A673 (cell line): ENCODE measurements at regions not wholly inside any gene's neighbourhood (a gene's known extent, or its start where the extent isn't known, plus 50 kb on each side); places are given as distances from the start of the nearest gene placed in this dataset.

Source experiments
- BruUV-seq: library from RNA; stranded (reverse); fragments of 400-500 nt; replicated peaks from 2 replicates; lab custom pipeline; 2021; lab: Mats Ljungman, UMichigan
- CTCF ChIA-PET: fragments of 300-600 bp; sonication (Branson Sonifier 250); formaldehyde crosslinking; loops from one replicate; lab custom pipeline; 2022; ENCODE audit warnings: antibody characterized with exemption; lab: Charles Lee
- POLR2A ChIA-PET: fragments of 300-600 bp; sonication (Branson Sonifier 250); formaldehyde crosslinking; loops from one replicate; lab custom pipeline; 2022; ENCODE audit warnings: antibody characterized with exemption; ENCODE audit not compliant: low non-redundant PET; lab: Charles Lee
- DNase-seq: peaks from one replicate; pipeline ENCODE4 v3.0.0-alpha.2; 2015; ENCODE audit warnings: low spot score
- H3K27ac ChIP-seq: fragments of 200-600 bp; sonication (generic); 2 replicates; pipeline ENCODE4 v1.5.1; 2016; ENCODE audit warnings: mixed run types, low read depth, mild to moderate bottlenecking, mixed read lengths, antibody characterized with exemption, low read length; ENCODE audit not compliant: poor library complexity, severe bottlenecking
- H3K27me3 ChIP-seq: fragments of 200-600 bp; sonication (generic); replicated peaks from 2 replicates; pipeline ENCODE4 v1.6.1; 2017; ENCODE audit warnings: mixed run types, low read depth, mild to moderate bottlenecking, mixed read lengths, antibody characterized with exemption, low read length; ENCODE audit not compliant: insufficient read depth, poor library complexity
- H3K36me3 ChIP-seq: fragments of 200-600 bp; sonication (generic); 2 replicates; pipeline ENCODE4 v1.6.1; 2016; ENCODE audit warnings: mixed run types, mild to moderate bottlenecking, mixed read lengths, antibody characterized with exemption, low read length; ENCODE audit not compliant: insufficient read depth, poor library complexity, severe bottlenecking
- H3K4me1 ChIP-seq: fragments of 200-600 bp; sonication (generic); 2 replicates; pipeline ENCODE4 v1.6.1; 2017; ENCODE audit warnings: mixed run types, mild to moderate bottlenecking, mixed read lengths, antibody characterized with exemption, low read length; ENCODE audit not compliant: insufficient read depth, poor library complexity, severe bottlenecking
- H3K4me3 ChIP-seq: fragments of 200-600 bp; sonication (generic); 2 replicates; pipeline ENCODE4 v1.5.1; 2016; ENCODE audit warnings: low read depth, mixed run types, mild to moderate bottlenecking, mixed read lengths, low read length; ENCODE audit not compliant: poor library complexity, severe bottlenecking
- H3K9me3 ChIP-seq: fragments of 200-600 bp; sonication (generic); 2 replicates; pipeline ENCODE4 v1.6.1; 2016; ENCODE audit warnings: mixed run types, low read depth, mild to moderate bottlenecking, mixed read lengths, antibody characterized with exemption, low read length; ENCODE audit not compliant: poor library complexity, severe bottlenecking
- CTCF ChIP-seq: fragments of 300-800, 200-600 bp; sonication (generic); conservative IDR thresholded peaks from 2 replicates; pipeline ENCODE4 v1.5.1; 2017; ENCODE audit warnings: low read depth, mild to moderate bottlenecking, antibody characterized with exemption, low read length, moderate library complexity, mixed read lengths
- EZH2 ChIP-seq: fragments of 200-600 bp; sonication (generic); IDR thresholded peaks from 2 replicates; pipeline ENCODE4 v1.6.1; 2017; ENCODE audit warnings: borderline replicate concordance, low read depth, mild to moderate bottlenecking, mixed read lengths, antibody characterized with exemption, low read length; ENCODE audit not compliant: poor library complexity, severe bottlenecking
- intact Hi-C: fragments of 100-400 bp; cut with micrococcal nuclease; formaldehyde crosslinking; loops from one replicate; pipeline ENCODE4 v1.10.0; 2022; ENCODE audit not compliant: unreplicated experiment

- BruUV-seq: no TSS peak
- Histone ChIP-seq H3K4me3 (no peak overlapping the region), H3K27me3 (peaks cover 3% of the 10 kb centered on the region), H3K27ac (no peak overlapping the region), H3K4me1 (no peaks in the 10 kb centered on the region), H3K36me3 (no peaks in the 10 kb centered on the region), H3K9me3 (no peaks in the 10 kb centered on the region)
- ChIA-PET CTCF (no interaction called here), POLR2A (no interaction called here)
- no peak for DNase-seq
- intact Hi-C loops: no loop called here
- no peak for TF ChIP-seq CTCF
- no peak for TF ChIP-seq EZH2
Measured at GRCh38 chr13:71374471-71375049, 492.4 kb downstream of the DACH1 start.

- Histone ChIP-seq H3K9me3 (no peaks in the 10 kb centered on the region), H3K27me3 (no peaks in the 10 kb centered on the region), H3K36me3 (no peaks in the 10 kb centered on the region), H3K4me1 (no peaks in the 10 kb centered on the region), H3K4me3 (no peak overlapping the region), H3K27ac (no peak overlapping the region)
- intact Hi-C loops: no loop called here
- TF ChIP-seq EZH2 (no peak), CTCF (no peak)
- BruUV-seq: no TSS peak
- DNase-seq: no peak
- ChIA-PET POLR2A (no interaction called here), CTCF (no interaction called here)
Measured at GRCh38 chr13:71368336-71368735, 498.7 kb downstream of the DACH1 start.

GRCh38 chr13:71360041-71360440, 507.0 kb downstream of the DACH1 start:
- BruUV-seq: no TSS peak
- ChIA-PET CTCF (no interaction called here), POLR2A (no interaction called here)
- intact Hi-C loops: no loop called here
- H3K27me3 ChIP-seq: no peaks in the 10 kb centered on the region
- H3K36me3 ChIP-seq: no peaks in the 10 kb centered on the region
- no peak overlapping the region for H3K4me3 ChIP-seq
- TF ChIP-seq EZH2: no peak
- TF ChIP-seq CTCF: no peak
- H3K4me1 ChIP-seq: no peaks in the 10 kb centered on the region
- DNase-seq: no peak
- no peaks in the 10 kb centered on the region for H3K9me3 ChIP-seq
- no peak overlapping the region for H3K27ac ChIP-seq
